ENCODE measurements at regions not wholly inside any gene's neighbourhood (a gene's known extent, or its start where the extent isn't known, plus 50 kb on each side); places are given as distances from the start of the nearest gene placed in this dataset.

- WGBS, 5 donors: 70 to 80% (median 76%) methylated on average over 5 of the region's 5 CpGs
- intact Hi-C loops (cut with DNase I; ENCODE audit: low total_unique reads): no loop called here
- TF ChIP-seq POLR2A (IDR thresholded peaks at IDR 0.05) (no peak), POLR2AphosphoS5 (IDR thresholded peaks at IDR 0.05) (no peak), EP300 (IDR thresholded peaks at IDR 0.05) (no peak), CTCF (IDR thresholded peaks at IDR 0.05) (no peak)
- Histone ChIP-seq H3K4me3 (no peak overlapping the region), H3K36me3 (no peaks in the 10 kb centered on the region), H3K9me3 (no peaks in the 10 kb centered on the region), H3K27me3 (no peaks in the 10 kb centered on the region), H3K4me1 (peaks cover 0 to 9% (median 1%) of the 10 kb centered on the region in 4 donors), H3K27ac (no peak overlapping the region)
- DNase-seq: no peak
These were observed 217.7 kb upstream of the ATXN7L3B start for GRCh38 chr12:74319886-74320285.

GRCh38 chr12:74321381-74321780 is 216.3 kb upstream of the ATXN7L3B start:
- intact Hi-C loops (cut with DNase I; ENCODE audit: low total_unique reads): no loop called here
- Histone ChIP-seq H3K4me1 (peaks cover 0 to 9% (median 1%) of the 10 kb centered on the region in 4 donors), H3K9me3 (no peaks in the 10 kb centered on the region), H3K4me3 (no peak overlapping the region), H3K36me3 (no peaks in the 10 kb centered on the region), H3K27ac (no peak overlapping the region), H3K27me3 (no peaks in the 10 kb centered on the region)
- no peak for DNase-seq
- WGBS, 5 donors: 77 to 86% (median 79%) methylated on average over 6 of the region's 6 CpGs
- no peak for TF ChIP-seq POLR2AphosphoS5 (IDR thresholded peaks at IDR 0.05)
- no peak for TF ChIP-seq EP300 (IDR thresholded peaks at IDR 0.05)
- TF ChIP-seq POLR2A (IDR thresholded peaks at IDR 0.05): no peak
- TF ChIP-seq CTCF (IDR thresholded peaks at IDR 0.05): no peak

- DNase-seq: no peak
- TF ChIP-seq POLR2A (IDR thresholded peaks at IDR 0.05) (no peak), EP300 (IDR thresholded peaks at IDR 0.05) (no peak), POLR2AphosphoS5 (IDR thresholded peaks at IDR 0.05) (no peak), CTCF (IDR thresholded peaks at IDR 0.05) (no peak)
- Histone ChIP-seq H3K4me1 (no peaks in the 10 kb centered on the region), H3K27me3 (no peaks in the 10 kb centered on the region), H3K27ac (no peak overlapping the region), H3K36me3 (no peaks in the 10 kb centered on the region), H3K4me3 (no peak overlapping the region), H3K9me3 (no peaks in the 10 kb centered on the region)
- intact Hi-C loops (cut with DNase I; ENCODE audit: low total_unique reads): no loop called here
- WGBS, 5 donors: 54 to 70% (median 66%) methylated on average over 2 of the region's 2 CpGs
These were observed 214.8 kb upstream of the ATXN7L3B start for GRCh38 chr12:74322792-74323191.

GRCh38 chr12:74328623-74329022 is 209.0 kb upstream of the ATXN7L3B start:
- DNase-seq: no peak
- Histone ChIP-seq H3K27me3 (no peaks in the 10 kb centered on the region), H3K4me3 (no peak overlapping the region), H3K36me3 (no peaks in the 10 kb centered on the region), H3K4me1 (no peaks in the 10 kb centered on the region), H3K9me3 (no peaks in the 10 kb centered on the region), H3K27ac (no peak overlapping the region)
- WGBS, 5 donors: 70 to 90% (median 78%) methylated on average over 2 of the region's 2 CpGs
- intact Hi-C loops (cut with DNase I; ENCODE audit: low total_unique reads): no loop called here
- no peak for TF ChIP-seq POLR2AphosphoS5 (IDR thresholded peaks at IDR 0.05)
- TF ChIP-seq EP300 (IDR thresholded peaks at IDR 0.05): no peak
- no peak for TF ChIP-seq CTCF (IDR thresholded peaks at IDR 0.05)
- no peak for TF ChIP-seq POLR2A (IDR thresholded peaks at IDR 0.05)
